Effector memory CD4-positive, alpha-beta T cell (primary cell): ENCODE measurements at regions not wholly inside any gene's neighbourhood (a gene's known extent, or its start where the extent isn't known, plus 50 kb on each side); places are given as distances from the start of the nearest gene placed in this dataset.

Source experiments
- DNase-seq, 3 donors: peaks; one replicate each; pipeline ENCODE4 v3.0.0-alpha.2; 2020
- H3K27ac ChIP-seq: 2 replicates; pipeline ENCODE4 v1.7.0; 2013; ENCODE audit warnings: mild to moderate bottlenecking, low read length, moderate library complexity; ENCODE audit not compliant: insufficient read depth, poor library complexity, severe bottlenecking
- H3K27me3 ChIP-seq: replicated peaks from 2 replicates; pipeline ENCODE4 v1.7.0; 2013; ENCODE audit warnings: mild to moderate bottlenecking, low read length; ENCODE audit not compliant: insufficient read depth, control insufficient read depth, poor library complexity, severe bottlenecking
- H3K36me3 ChIP-seq: 2 replicates; pipeline ENCODE4 v1.7.0; 2013; ENCODE audit warnings: mild to moderate bottlenecking, low read length, moderate library complexity; ENCODE audit not compliant: control insufficient read depth, insufficient read depth
- H3K4me1 ChIP-seq: 2 replicates; pipeline ENCODE4 v1.7.0; 2013; ENCODE audit warnings: low read length, mild to moderate bottlenecking; ENCODE audit not compliant: control insufficient read depth, insufficient read depth, poor library complexity, severe bottlenecking
- H3K4me3 ChIP-seq: 2 replicates; pipeline ENCODE4 v1.7.0; 2013; ENCODE audit warnings: low read length, low read depth, mild to moderate bottlenecking; ENCODE audit not compliant: insufficient read depth, poor library complexity, severe bottlenecking
- H3K9me3 ChIP-seq: 2 replicates; pipeline ENCODE4 v1.7.0; 2013; ENCODE audit warnings: mild to moderate bottlenecking, low read length, moderate library complexity; ENCODE audit not compliant: control insufficient read depth

DNA sequence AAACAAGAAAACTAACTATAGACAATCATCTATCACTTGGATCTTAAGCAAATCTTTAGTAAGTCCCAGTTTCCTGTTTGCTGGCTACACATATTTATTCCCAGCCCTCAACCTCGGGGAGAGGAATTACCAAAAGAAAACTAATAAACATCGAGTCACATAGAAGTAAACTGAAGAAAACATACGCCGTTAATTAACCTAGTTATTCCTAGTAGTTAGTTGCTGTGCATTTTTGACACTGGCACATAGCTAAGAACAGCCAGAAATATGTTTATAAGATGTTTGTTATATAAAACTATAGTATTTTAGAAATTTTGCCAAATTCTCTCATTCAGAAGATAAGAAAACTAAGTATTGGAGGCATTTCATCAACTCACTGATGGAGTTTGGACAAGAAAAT, 407.2 kb upstream of the ARHGEF26 start:
- Histone ChIP-seq H3K27ac (no peak overlapping the region), H3K4me1 (no peaks in the 10 kb centered on the region), H3K4me3 (no peak overlapping the region), H3K9me3 (no peaks in the 10 kb centered on the region), H3K27me3 (no peaks in the 10 kb centered on the region), H3K36me3 (no peaks in the 10 kb centered on the region)
- no peak for DNase-seq

DNA sequence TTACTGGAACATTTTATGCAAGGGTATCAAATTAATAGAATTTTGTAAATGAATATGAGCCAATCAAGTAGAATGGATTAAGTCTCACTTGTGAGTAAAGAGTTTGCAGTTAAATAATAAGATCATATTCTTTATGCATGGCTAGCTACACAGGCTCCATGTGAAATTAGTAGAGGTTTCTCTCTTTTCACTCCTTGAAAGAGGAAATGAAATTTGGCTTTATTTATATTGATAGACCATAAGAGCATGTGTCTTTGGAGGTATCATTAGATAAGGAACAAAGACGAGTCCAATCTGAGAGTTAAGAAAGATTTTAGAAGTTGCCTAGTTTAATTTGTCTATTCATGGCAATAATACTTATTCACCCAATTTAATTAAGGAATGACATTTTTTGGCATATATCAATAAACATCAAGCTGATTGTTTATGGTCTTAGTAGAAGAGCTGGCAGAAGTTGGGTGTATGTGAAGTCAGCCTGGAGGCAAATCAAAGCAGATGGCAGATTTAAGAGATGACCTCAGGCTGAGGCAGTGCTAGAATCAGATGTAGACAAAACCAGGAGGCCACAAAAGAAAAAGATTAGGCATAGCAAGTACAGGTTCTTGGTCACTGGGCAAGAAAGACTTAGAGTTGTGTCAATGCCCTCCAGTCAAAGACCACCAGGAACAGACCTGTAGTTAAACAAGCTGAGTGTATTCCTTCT, 406.5 kb upstream of the ARHGEF26 start:
- Histone ChIP-seq H3K4me1 (no peaks in the 10 kb centered on the region), H3K4me3 (no peak overlapping the region), H3K9me3 (no peaks in the 10 kb centered on the region), H3K36me3 (no peaks in the 10 kb centered on the region), H3K27ac (no peak overlapping the region), H3K27me3 (no peaks in the 10 kb centered on the region)
- DNase-seq = no peak

DNA sequence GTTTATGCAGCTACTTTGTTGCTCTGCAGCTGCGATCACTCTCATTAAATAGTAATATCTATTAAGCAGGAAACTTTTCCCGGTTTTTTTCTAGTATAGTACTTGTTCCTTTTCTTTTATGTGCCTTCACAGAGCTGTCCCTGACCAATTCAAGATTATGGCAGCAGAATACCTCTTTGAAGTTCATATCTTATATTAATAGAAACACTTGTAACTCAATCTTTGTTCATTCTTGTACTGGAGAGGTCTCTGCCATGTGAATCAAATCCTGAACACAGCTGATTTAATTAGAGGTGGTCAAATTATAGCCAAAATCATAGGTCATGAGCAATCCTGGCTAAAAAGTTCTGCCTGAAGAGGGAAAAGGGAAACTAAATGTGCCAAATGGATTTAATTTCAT, 399.0 kb upstream of the ARHGEF26 start:
- no peak for DNase-seq
- no peaks in the 10 kb centered on the region for H3K9me3 ChIP-seq
- H3K36me3 ChIP-seq = no peaks in the 10 kb centered on the region
- no peaks in the 10 kb centered on the region for H3K4me1 ChIP-seq
- H3K4me3 ChIP-seq = no peak overlapping the region
- H3K27ac ChIP-seq = no peak overlapping the region
- no peaks in the 10 kb centered on the region for H3K27me3 ChIP-seq

DNA sequence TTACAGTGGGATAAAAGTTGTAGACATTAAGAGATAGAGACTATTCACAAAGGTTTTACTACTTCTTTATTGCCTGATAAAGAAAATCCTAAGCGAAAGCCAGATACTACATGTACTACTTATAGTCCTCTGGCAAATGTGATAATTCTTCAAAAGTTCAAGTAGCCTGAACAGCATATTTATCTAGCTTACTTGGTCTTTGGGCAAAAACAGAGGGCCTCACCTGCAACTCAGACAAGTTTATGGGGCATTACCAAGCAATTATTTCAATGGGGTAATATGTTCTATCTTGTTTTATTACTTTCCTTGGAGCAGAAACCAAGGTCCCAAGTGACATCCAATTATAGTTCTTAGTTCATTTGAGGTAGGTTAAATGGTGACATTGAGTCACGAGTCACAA, 390.1 kb upstream of the ARHGEF26 start:
- Histone ChIP-seq H3K4me1 (no peaks in the 10 kb centered on the region), H3K4me3 (no peak overlapping the region), H3K36me3 (no peaks in the 10 kb centered on the region), H3K27ac (no peak overlapping the region), H3K27me3 (no peaks in the 10 kb centered on the region), H3K9me3 (no peaks in the 10 kb centered on the region)
- no peak for DNase-seq

DNA sequence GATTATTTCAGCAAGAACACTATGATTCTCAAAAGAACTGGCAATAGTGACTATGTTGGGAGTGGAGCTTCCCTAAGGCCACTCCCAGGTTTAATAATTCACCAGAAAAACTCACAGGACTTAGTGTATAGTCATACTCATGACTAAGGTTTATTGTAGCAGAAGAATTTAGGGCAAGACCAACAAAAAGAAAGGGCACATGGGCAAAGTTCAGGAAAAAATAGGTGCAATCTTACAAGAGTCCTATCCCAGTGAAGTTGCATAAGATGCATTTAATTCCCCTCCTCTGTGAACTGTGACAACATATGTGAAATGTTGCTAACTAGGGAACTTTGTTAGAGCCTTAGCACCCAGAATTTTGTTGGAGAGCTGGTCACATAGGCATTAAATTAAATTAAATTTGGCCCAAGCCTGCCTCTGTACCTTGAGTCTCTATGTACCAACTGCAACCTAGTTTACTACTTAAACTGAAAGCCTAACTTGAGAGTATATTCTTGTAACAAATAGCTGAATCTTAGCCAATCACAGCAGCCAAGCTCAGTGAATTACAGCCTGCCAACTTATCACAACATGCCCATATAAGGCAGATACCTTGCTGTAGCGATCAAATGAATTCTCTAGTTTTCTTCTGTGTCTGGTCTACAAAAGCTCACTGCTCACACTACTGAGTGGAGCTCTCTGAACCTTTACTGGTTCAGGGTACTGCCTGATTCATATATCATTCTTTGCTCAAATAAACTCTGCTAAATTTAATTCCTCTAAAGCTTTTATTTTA, 386.2 kb upstream of the ARHGEF26 start:
- Histone ChIP-seq H3K4me1 (no peaks in the 10 kb centered on the region), H3K4me3 (no peak overlapping the region), H3K9me3 (no peaks in the 10 kb centered on the region), H3K36me3 (no peaks in the 10 kb centered on the region), H3K27me3 (no peaks in the 10 kb centered on the region), H3K27ac (no peak overlapping the region)
- no peak for DNase-seq

DNA sequence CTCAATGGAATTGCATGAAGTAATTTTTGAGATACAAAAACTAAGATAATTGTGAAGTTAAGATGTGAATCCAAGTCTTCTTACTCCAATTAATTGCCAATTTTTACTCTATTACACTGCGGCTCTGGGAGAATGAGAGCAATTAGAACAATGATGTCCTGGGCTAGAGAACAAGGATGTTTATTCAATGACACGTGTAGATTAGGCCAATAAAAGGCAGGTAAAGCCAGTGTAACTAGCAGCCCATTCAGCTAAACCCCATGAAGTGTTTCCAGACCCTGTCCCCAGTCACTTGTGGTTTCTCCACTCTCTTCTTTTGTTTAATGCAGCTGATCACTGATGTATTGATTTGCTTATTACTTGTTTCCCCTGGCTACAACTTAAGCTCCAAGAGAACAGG, 381.1 kb upstream of the ARHGEF26 start:
- Histone ChIP-seq H3K36me3 (no peaks in the 10 kb centered on the region), H3K4me1 (no peaks in the 10 kb centered on the region), H3K27me3 (no peaks in the 10 kb centered on the region), H3K4me3 (no peak overlapping the region), H3K9me3 (no peaks in the 10 kb centered on the region), H3K27ac (no peak overlapping the region)
- no peak for DNase-seq

DNA sequence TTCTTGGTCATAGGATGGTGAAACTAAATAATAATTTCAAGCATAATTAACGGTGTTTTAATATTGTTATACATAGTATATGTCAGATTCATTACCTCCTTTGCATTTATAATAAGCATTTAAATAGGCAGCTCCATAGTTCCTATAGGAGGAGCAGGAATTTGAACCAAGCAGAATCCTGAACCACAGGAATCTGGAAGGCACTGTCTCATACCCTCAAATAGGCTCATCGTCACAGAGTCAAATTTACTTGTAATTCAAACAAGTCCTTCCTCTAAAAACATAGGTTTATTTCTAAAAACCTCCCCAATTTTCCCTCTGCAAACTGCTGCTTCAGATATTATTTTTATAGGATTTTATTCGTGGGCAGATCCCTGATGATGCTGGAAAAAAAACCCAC, 376.3 kb upstream of the ARHGEF26 start:
- no peaks in the 10 kb centered on the region for H3K4me1 ChIP-seq
- H3K4me3 ChIP-seq = no peak overlapping the region
- H3K9me3 ChIP-seq = no peaks in the 10 kb centered on the region
- no peaks in the 10 kb centered on the region for H3K36me3 ChIP-seq
- no peak for DNase-seq
- H3K27ac ChIP-seq = no peak overlapping the region
- H3K27me3 ChIP-seq = no peaks in the 10 kb centered on the region

DNA sequence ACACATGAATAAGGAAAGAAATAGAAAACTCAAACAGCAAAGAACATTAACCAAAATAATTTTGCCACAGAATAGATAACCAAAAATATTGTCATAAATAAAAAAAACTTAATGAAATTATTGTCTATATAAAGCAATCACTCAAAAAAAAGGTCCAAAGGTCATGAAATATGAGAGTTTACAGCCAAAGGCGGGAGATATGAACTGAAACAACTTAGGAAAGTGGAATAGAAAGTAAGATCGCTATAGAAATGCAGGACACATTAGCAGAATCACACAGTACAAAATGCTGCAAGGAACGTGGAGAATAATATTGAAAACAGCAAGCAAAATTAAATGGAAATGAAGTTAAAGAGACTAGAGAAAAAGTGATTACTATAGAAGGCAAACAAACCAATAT, 375.0 kb upstream of the ARHGEF26 start:
- DNase-seq = no peak
- Histone ChIP-seq H3K9me3 (no peaks in the 10 kb centered on the region), H3K4me1 (no peaks in the 10 kb centered on the region), H3K27me3 (no peaks in the 10 kb centered on the region), H3K36me3 (no peaks in the 10 kb centered on the region), H3K27ac (no peak overlapping the region), H3K4me3 (no peak overlapping the region)

DNA sequence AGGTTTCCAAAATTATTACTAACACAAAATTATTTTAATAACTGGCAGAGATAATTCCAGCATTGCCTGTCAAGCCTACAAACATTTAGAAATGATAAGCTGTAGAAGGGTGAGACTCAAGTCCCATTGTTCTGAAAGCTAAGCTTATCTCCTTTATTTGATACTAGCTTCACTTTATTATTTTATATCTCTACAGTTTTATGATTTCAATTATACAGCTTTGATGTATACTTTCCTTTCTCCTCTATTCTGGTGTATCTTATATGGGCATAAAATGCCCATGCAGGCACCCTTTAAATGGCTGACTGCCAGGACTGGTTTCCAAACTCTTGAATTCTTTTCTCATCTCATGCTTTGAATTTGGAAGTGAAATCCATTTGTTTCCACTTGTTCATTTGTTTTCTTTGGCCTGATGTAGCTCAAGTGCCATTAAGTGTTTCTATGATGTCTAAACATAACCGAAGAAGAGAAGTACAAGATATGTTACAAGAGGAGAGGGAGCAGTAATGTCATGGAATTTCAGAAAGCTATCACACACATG, 372.1 kb upstream of the ARHGEF26 start:
- Histone ChIP-seq H3K27ac (no peak overlapping the region), H3K4me1 (no peaks in the 10 kb centered on the region), H3K36me3 (no peaks in the 10 kb centered on the region), H3K9me3 (no peaks in the 10 kb centered on the region), H3K4me3 (no peak overlapping the region), H3K27me3 (no peaks in the 10 kb centered on the region)
- no peak for DNase-seq

DNA sequence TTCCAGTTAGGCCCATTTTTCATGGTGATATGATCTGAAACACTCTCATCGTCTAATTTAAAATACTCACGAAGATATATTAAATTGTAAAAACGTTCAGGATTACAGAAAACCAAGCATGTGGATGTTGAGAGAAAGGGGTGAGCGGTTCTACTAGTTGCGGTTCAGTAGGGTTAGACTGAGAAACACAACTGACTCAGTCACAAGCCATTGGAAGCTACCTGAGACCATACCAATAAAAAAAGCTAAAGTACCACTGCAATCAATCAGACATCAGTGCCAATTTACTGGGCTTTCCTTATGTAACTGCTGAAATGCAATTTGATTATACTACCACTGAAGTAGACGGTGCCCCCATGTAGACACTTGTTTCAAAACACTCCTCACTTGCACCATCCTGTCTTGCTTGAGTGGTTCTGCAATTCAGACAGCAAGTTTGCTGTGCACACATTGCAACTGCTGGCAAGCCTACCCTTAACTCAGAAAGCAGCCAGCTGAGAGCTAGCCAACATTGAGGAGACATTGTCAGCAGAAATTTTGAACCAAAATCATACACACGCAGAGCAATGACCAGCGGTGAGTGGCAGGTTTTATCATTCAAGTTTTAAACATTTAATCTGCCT, 368.7 kb upstream of the ARHGEF26 start:
- H3K36me3 ChIP-seq = no peaks in the 10 kb centered on the region
- H3K27ac ChIP-seq = no peak overlapping the region
- H3K27me3 ChIP-seq = no peaks in the 10 kb centered on the region
- no peaks in the 10 kb centered on the region for H3K4me1 ChIP-seq
- no peak for DNase-seq
- no peaks in the 10 kb centered on the region for H3K9me3 ChIP-seq
- H3K4me3 ChIP-seq = no peak overlapping the region
